CD14-positive monocyte (primary cell): ENCODE measurements at regions not wholly inside any gene's neighbourhood (a gene's known extent, or its start where the extent isn't known, plus 50 kb on each side); places are given as distances from the start of the nearest gene placed in this dataset.

Experiments
- DNase-seq, 3 donors: peaks; one replicate each; pipeline ENCODE4 v3.0.0-alpha.2; 2011 to 2022
- H2AFZ ChIP-seq: 2 replicates; pipeline ENCODE4 v1.6.0; 2012; ENCODE audit warnings: mild to moderate bottlenecking, low read depth, low read length, inconsistent platforms; ENCODE audit not compliant: insufficient read depth, poor library complexity, severe bottlenecking
- H3K27ac ChIP-seq, 2 donors: 1 replicate in 1 of 2; 2 replicates in 1 of 2; pipeline ENCODE4 v1.5.1; 2012 to 2013; ENCODE audit warnings: low read length in 2 of 2, control low read depth in 1 of 2, inconsistent platforms in 1 of 2, low read depth in 1 of 2, mild to moderate bottlenecking in 1 of 2
- H3K27me3 ChIP-seq, 2 donors: one replicate each; pipeline versions ENCODE4 v1.6.0 to v1.6.1; 2011 to 2013; ENCODE audit warnings: low read length in 2 of 2; ENCODE audit not compliant: control insufficient read depth in 2 of 2, insufficient read depth in 2 of 2
- H3K36me3 ChIP-seq, 2 donors: replicated peaks in 1 of 2; 1 replicate in 1 of 2; 2 replicates in 1 of 2; pipeline versions ENCODE4 v1.5.1 to v1.6.1; 2012 to 2013; ENCODE audit warnings: low read length in 2 of 2, control low read depth in 1 of 2, inconsistent platforms in 1 of 2, mild to moderate bottlenecking in 1 of 2; ENCODE audit not compliant: insufficient read depth in 2 of 2, control insufficient read depth in 1 of 2
- H3K4me1 ChIP-seq, 2 donors: 1 replicate in 1 of 2; 2 replicates in 1 of 2; pipeline versions ENCODE4 v1.5.1 to v1.6.1; 2012 to 2013; ENCODE audit warnings: low read length in 2 of 2, control low read depth in 1 of 2, inconsistent platforms in 1 of 2, mild to moderate bottlenecking in 1 of 2, moderate library complexity in 1 of 2; ENCODE audit not compliant: insufficient read depth in 2 of 2, control insufficient read depth in 1 of 2
- H3K4me2 ChIP-seq: replicated peaks from 2 replicates; pipeline ENCODE3; 2012; ENCODE audit warnings: low read length, moderate library complexity, mild to moderate bottlenecking; ENCODE audit not compliant: poor library complexity, severe bottlenecking; ENCODE audit errors: extremely low read depth
- H3K4me3 ChIP-seq, 3 experiments: fragments of 200-600 bp in 1 of 3; sonication (generic) in 1 of 3; replicated peaks in 1 of 3; 1 replicate in 2 of 3; 2 replicates in 1 of 3; pipeline ENCODE4 v1.5.1; 2011 to 2013; ENCODE audit warnings: low read length in 3 of 3, mild to moderate bottlenecking in 3 of 3, control low read depth in 2 of 3, low read depth in 2 of 3, inconsistent platforms in 1 of 3, moderate library complexity in 1 of 3
- H3K79me2 ChIP-seq: 2 replicates; pipeline ENCODE4 v1.6.0; 2012; ENCODE audit warnings: mild to moderate bottlenecking, control low read depth, inconsistent platforms, low read length, moderate library complexity; ENCODE audit not compliant: insufficient read depth
- H3K9ac ChIP-seq: 2 replicates; pipeline ENCODE4 v1.6.0; 2017; ENCODE audit warnings: low read length, mild to moderate bottlenecking; ENCODE audit not compliant: insufficient read depth, poor library complexity, severe bottlenecking
- H3K9me3 ChIP-seq, 2 donors: replicated peaks in 1 of 2; 1 replicate in 1 of 2; 2 replicates in 1 of 2; pipeline versions ENCODE4 v1.5.1 to v1.6.1; 2012 to 2013; ENCODE audit warnings: low read length in 2 of 2, control low read depth in 1 of 2; ENCODE audit not compliant: control insufficient read depth in 1 of 2, insufficient read depth in 1 of 2
- H4K20me1 ChIP-seq: 2 replicates; pipeline ENCODE4 v1.6.0; 2012; ENCODE audit warnings: mild to moderate bottlenecking, low read length, control low read depth, moderate library complexity; ENCODE audit not compliant: insufficient read depth
- H3K27ac Mint-ChIP-seq, 7 donors: one replicate each; pipeline ENCODE4 v1.8.0; 2020; ENCODE audit warnings: mild to moderate bottlenecking in 7 of 7, mixed read lengths in 7 of 7, moderate library complexity in 6 of 7, inconsistent platforms in 2 of 7
- H3K27me3 Mint-ChIP-seq, 3 donors: one replicate each; pipeline ENCODE4 v1.8.0; 2021 to 2022; ENCODE audit warnings: low read depth in 3 of 3, mild to moderate bottlenecking in 3 of 3, mixed read lengths in 3 of 3, moderate library complexity in 3 of 3, inconsistent platforms in 1 of 3
- H3K36me3 Mint-ChIP-seq, 2 donors: one replicate each; pipeline ENCODE4 v1.8.0; 2020; ENCODE audit warnings: mixed read lengths in 2 of 2, inconsistent platforms in 1 of 2, mild to moderate bottlenecking in 1 of 2
- H3K4me1 Mint-ChIP-seq: one replicate; pipeline ENCODE4 v1.8.0; 2020; ENCODE audit warnings: mild to moderate bottlenecking, mixed read lengths
- H3K4me3 Mint-ChIP-seq, 2 donors: one replicate each; pipeline ENCODE4 v1.8.0; 2020; ENCODE audit warnings: mild to moderate bottlenecking in 2 of 2, mixed read lengths in 2 of 2, moderate library complexity in 1 of 2
- H3K9me3 Mint-ChIP-seq, 7 donors: one replicate each; pipeline ENCODE4 v1.8.0; 2020 to 2022; ENCODE audit warnings: mixed read lengths in 7 of 7, mild to moderate bottlenecking in 6 of 7, moderate library complexity in 6 of 7, inconsistent platforms in 2 of 7
- WGBS: methylation state at CpG from one replicate; pipeline ENCODE4 v1.1.5; 2013; ENCODE audit warnings: missing lambda C conversion rate; ENCODE audit not compliant: insufficient coverage; 5-methylcytosine and 5-hydroxymethylcytosine counted together
- intact Hi-C, 2 donors: fragments of 100-400 bp; cut with micrococcal nuclease; formaldehyde crosslinking; loops; one replicate each; pipeline versions ENCODE4 v1.15.0 to v1.15.1; 2023
- TF ChIP-seq, protein P1 (sequence below): fragments of 200-600 bp; IDR thresholded peaks from one replicate; pipeline ENCODE4 v1.8.0; 2022; ENCODE audit warnings: antibody characterized with exemption, mild to moderate bottlenecking

DNA sequence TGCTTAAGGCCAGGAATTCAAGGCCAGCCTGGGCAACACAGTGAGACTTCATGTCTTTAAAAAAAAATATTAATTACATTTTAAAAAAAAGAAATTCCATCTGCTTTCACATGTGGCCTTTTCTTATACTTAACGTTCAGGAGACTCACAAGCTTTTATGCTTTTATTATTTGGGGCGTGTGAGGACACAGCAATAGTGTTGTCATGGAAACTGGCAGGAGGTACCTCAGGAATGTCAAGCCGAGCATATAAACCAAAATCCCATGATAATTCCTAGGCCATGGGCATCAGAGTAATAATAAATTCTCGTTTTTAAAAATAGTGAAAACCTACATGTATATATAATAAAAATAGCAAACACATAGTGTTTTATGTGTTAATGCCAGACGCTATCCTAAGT, 89.8 kb downstream of the IYD start:
- peaks cover 0 to 6% (median 2%) of the 10 kb centered on the region in 7 donors for H3K9me3 Mint-ChIP-seq
- intact Hi-C loops: no loop called here
- no peak overlapping the region for H3K27ac ChIP-seq
- H3K4me3 ChIP-seq: no peak overlapping the region
- H3K4me3 Mint-ChIP-seq: no peak overlapping the region
- H3K9me3 ChIP-seq: no peaks in the 10 kb centered on the region
- H3K27me3 Mint-ChIP-seq: peaks cover 0 to 6% (median 3%) of the 10 kb centered on the region in 3 donors
- H3K9ac ChIP-seq: no peak overlapping the region
- no CpG with 5 or more reads among the region's 5 CpGs for WGBS
- H3K4me1 Mint-ChIP-seq: no peaks in the 10 kb centered on the region
- H3K27ac Mint-ChIP-seq: no peak overlapping the region
- TF ChIP-seq, protein P1, sequence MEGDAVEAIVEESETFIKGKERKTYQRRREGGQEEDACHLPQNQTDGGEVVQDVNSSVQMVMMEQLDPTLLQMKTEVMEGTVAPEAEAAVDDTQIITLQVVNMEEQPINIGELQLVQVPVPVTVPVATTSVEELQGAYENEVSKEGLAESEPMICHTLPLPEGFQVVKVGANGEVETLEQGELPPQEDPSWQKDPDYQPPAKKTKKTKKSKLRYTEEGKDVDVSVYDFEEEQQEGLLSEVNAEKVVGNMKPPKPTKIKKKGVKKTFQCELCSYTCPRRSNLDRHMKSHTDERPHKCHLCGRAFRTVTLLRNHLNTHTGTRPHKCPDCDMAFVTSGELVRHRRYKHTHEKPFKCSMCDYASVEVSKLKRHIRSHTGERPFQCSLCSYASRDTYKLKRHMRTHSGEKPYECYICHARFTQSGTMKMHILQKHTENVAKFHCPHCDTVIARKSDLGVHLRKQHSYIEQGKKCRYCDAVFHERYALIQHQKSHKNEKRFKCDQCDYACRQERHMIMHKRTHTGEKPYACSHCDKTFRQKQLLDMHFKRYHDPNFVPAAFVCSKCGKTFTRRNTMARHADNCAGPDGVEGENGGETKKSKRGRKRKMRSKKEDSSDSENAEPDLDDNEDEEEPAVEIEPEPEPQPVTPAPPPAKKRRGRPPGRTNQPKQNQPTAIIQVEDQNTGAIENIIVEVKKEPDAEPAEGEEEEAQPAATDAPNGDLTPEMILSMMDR: no peak
- H2AFZ ChIP-seq: no peak overlapping the region
- no peaks in the 10 kb centered on the region for H4K20me1 ChIP-seq
- no peaks in the 10 kb centered on the region for H3K36me3 ChIP-seq
- no peaks in the 10 kb centered on the region for H3K79me2 ChIP-seq
- no peaks in the 10 kb centered on the region for H3K27me3 ChIP-seq
- no peak for DNase-seq
- no peak overlapping the region for H3K4me2 ChIP-seq
- no peaks in the 10 kb centered on the region for H3K4me1 ChIP-seq
- H3K36me3 Mint-ChIP-seq: no peaks in the 10 kb centered on the region

DNA sequence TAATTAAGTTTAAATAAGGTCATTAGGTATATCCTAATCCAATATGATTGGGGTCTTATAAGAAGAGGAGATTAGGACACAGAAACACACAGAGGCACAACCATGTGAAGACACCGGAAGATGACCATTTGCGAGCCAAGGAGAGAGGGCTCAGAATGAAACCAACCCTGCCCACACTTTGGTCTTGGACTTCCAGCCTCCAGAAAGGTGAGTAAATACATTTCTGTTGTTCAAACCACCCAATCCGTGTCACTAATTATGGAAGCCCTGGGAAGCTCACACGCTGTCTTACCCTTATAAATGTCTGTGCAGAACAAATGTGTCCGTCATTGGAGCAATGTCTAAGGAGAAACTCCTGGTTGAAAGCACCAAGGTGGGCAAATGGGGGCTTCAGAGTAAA, 95.0 kb downstream of the IYD start:
- H3K27ac Mint-ChIP-seq: no peak overlapping the region
- Histone ChIP-seq H3K79me2 (no peaks in the 10 kb centered on the region), H3K4me3 (no peak overlapping the region), H3K36me3 (no peaks in the 10 kb centered on the region), H3K9ac (no peak overlapping the region), H3K9me3 (no peaks in the 10 kb centered on the region), H3K4me2 (no peak overlapping the region), H4K20me1 (no peaks in the 10 kb centered on the region), H3K4me1 (no peaks in the 10 kb centered on the region), H3K27me3 (no peaks in the 10 kb centered on the region), H2AFZ (no peak overlapping the region), H3K27ac (no peak overlapping the region)
- H3K36me3 Mint-ChIP-seq: no peaks in the 10 kb centered on the region
- H3K4me3 Mint-ChIP-seq: no peak overlapping the region
- 95% methylated on average over 5 of the region's 5 CpGs for WGBS
- no peaks in the 10 kb centered on the region for H3K4me1 Mint-ChIP-seq
- intact Hi-C loops: no loop called here
- TF ChIP-seq, protein P1: no peak
- peaks cover 0 to 5% (median 2%) of the 10 kb centered on the region in 3 donors for H3K27me3 Mint-ChIP-seq
- H3K9me3 Mint-ChIP-seq: peaks cover 0 to 6% (median 2%) of the 10 kb centered on the region in 7 donors
- no peak for DNase-seq
